ENCODE measurements at regions not wholly inside any gene's neighbourhood (a gene's known extent, or its start where the extent isn't known, plus 50 kb on each side); places are given as distances from the start of the nearest gene placed in this dataset.

DNA sequence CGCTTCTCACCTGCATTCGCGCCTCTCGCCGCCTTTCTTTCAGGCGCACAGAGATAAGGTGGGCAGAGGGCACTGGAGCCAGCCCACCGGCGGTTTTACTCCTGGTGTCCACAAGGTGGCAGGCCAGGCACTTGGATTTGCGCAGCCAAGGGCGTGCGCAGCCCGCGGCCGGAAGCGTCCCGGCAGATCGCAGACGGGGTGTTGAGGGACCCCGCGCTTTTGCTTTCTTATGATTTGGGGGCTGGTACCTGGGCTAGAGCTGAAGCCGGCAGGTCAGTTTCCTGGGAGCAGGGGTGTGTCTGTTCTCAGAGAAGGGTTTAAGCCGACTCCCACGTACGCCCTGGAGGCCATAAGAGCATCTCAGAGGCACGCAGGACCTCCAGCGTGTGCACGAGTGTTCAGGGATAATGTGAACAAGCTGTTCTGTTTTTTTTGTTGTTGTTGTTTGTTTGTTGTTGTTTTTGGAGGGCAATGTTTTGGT lies 305.6 kb upstream of the CXCR4 start:
- no peak overlapping the region for H3K14ac ChIP-seq (ENCODE audit: insufficient read depth, low read length)
- H3K79me2 ChIP-seq (ENCODE audit: insufficient read depth, low read length) = no peaks in the 10 kb centered on the region
- H2BK20ac ChIP-seq (ENCODE audit: low read depth, low read length, poor library complexity, severe bottlenecking) = no peak overlapping the region
- no peak overlapping the region for H4K5ac ChIP-seq (ENCODE audit: insufficient read length, low read depth, low read length)
- H3K27ac ChIP-seq (ENCODE audit: insufficient read length, low read depth, low read length) = no peak overlapping the region
- no peak overlapping the region for H3K23ac ChIP-seq (ENCODE audit: insufficient read length, low read depth, low read length)
- no peak overlapping the region for H2BK15ac ChIP-seq (ENCODE audit: low read depth, low read length)
- no peaks in the 10 kb centered on the region for H3K23me2 ChIP-seq (ENCODE audit: insufficient read length, low read depth, low read length, poor library complexity, severe bottlenecking)
- no peak overlapping the region for H4K91ac ChIP-seq (ENCODE audit: insufficient read length, low read depth, low read length)
- Mint-ChIP-seq H3K27me3 (ENCODE audit: low read depth) (peaks cover 80% of the 10 kb centered on the region), H3K4me3 (peak overlapping the region; percentile 49 to 63), H3K4me1 (peaks cover 4 to 5% of the 10 kb centered on the region in 2 experiments), H3K27ac (no peak overlapping the region), H3K9me3 (no peaks in the 10 kb centered on the region; a peak in 2 of 5 replicates), H3K36me3 (ENCODE audit: insufficient read depth in 1 of 3, low read depth in 3 of 3) (peaks cover 0 to 2% (median 0%) of the 10 kb centered on the region in 3 experiments; a peak in 2 of 7 replicates)
- no peak overlapping the region for H2BK12ac ChIP-seq (ENCODE audit: insufficient read length, low read depth, low read length)
- peak; percentile 89 for DNase-seq
- H3K4me1 ChIP-seq (ENCODE audit: insufficient read depth, low read length) = no peaks in the 10 kb centered on the region
- no peak overlapping the region for H2AFZ ChIP-seq (ENCODE audit: low read length)
- peak overlapping the region; percentile 42 for H3K4me2 ChIP-seq (ENCODE audit: insufficient read depth, insufficient read length, low read length)
- no peak overlapping the region for H4K8ac ChIP-seq (replicated peaks; ENCODE audit: insufficient read length, low read depth, low read length)
- H3K9ac ChIP-seq (ENCODE audit: extremely low read depth, insufficient read length, low read length) = no peak overlapping the region
- H3T11ph ChIP-seq (ENCODE audit: low read length) = no peak overlapping the region
- no peaks in the 10 kb centered on the region for H3K79me1 ChIP-seq (ENCODE audit: insufficient read depth, low read depth, low read length, poor library complexity, severe bottlenecking)
- H3K56ac ChIP-seq (ENCODE audit: insufficient read length, low read depth, low read length) = no peak overlapping the region
- H3K4ac ChIP-seq (ENCODE audit: low read depth, low read length) = no peak overlapping the region
- no peak overlapping the region for H2BK120ac ChIP-seq (ENCODE audit: low read depth, low read length, poor library complexity, severe bottlenecking)
- H3K9me3 ChIP-seq (ENCODE audit: control insufficient read depth, low read depth, low read length) = no peaks in the 10 kb centered on the region
- TF ChIP-seq, protein P1, sequence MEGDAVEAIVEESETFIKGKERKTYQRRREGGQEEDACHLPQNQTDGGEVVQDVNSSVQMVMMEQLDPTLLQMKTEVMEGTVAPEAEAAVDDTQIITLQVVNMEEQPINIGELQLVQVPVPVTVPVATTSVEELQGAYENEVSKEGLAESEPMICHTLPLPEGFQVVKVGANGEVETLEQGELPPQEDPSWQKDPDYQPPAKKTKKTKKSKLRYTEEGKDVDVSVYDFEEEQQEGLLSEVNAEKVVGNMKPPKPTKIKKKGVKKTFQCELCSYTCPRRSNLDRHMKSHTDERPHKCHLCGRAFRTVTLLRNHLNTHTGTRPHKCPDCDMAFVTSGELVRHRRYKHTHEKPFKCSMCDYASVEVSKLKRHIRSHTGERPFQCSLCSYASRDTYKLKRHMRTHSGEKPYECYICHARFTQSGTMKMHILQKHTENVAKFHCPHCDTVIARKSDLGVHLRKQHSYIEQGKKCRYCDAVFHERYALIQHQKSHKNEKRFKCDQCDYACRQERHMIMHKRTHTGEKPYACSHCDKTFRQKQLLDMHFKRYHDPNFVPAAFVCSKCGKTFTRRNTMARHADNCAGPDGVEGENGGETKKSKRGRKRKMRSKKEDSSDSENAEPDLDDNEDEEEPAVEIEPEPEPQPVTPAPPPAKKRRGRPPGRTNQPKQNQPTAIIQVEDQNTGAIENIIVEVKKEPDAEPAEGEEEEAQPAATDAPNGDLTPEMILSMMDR (conservative IDR thresholded peaks at IDR 0.05) = peak; percentile 94
- H3K27me3 ChIP-seq (ENCODE audit: insufficient read depth, low read length) = peaks cover 6% of the 10 kb centered on the region; the same call in 1 of the 2 replicates
- no peak overlapping the region for H2AK5ac ChIP-seq (ENCODE audit: insufficient read length, low read length)
- no CpG with 5 or more reads among the region's 27 CpGs for WGBS (ENCODE audit: extremely low coverage, insufficient read length, low lambda C conversion rate)
- H3K18ac ChIP-seq (ENCODE audit: insufficient read length, low read depth, low read length) = no peak overlapping the region
- H2BK5ac ChIP-seq (ENCODE audit: insufficient read length, low read length) = no peak overlapping the region
- no peaks in the 10 kb centered on the region for H4K20me1 ChIP-seq (ENCODE audit: control insufficient read depth, insufficient read depth, insufficient read length)
